ENCODE measurements at regions not wholly inside any gene's neighbourhood (a gene's known extent, or its start where the extent isn't known, plus 50 kb on each side); places are given as distances from the start of the nearest gene placed in this dataset.

- H3K36me3 Mint-ChIP-seq (ENCODE audit: low read depth) = no peaks in the 10 kb centered on the region
- DNase-seq (no peak), ATAC-seq (no peak)
- TF ChIP-seq, protein P1, sequence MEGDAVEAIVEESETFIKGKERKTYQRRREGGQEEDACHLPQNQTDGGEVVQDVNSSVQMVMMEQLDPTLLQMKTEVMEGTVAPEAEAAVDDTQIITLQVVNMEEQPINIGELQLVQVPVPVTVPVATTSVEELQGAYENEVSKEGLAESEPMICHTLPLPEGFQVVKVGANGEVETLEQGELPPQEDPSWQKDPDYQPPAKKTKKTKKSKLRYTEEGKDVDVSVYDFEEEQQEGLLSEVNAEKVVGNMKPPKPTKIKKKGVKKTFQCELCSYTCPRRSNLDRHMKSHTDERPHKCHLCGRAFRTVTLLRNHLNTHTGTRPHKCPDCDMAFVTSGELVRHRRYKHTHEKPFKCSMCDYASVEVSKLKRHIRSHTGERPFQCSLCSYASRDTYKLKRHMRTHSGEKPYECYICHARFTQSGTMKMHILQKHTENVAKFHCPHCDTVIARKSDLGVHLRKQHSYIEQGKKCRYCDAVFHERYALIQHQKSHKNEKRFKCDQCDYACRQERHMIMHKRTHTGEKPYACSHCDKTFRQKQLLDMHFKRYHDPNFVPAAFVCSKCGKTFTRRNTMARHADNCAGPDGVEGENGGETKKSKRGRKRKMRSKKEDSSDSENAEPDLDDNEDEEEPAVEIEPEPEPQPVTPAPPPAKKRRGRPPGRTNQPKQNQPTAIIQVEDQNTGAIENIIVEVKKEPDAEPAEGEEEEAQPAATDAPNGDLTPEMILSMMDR (IDR thresholded peaks at IDR 0.05) = no peak
- no peak overlapping the region for H3K27ac Mint-ChIP-seq
- H3K9me3 Mint-ChIP-seq = no peaks in the 10 kb centered on the region
- H3K4me1 Mint-ChIP-seq (ENCODE audit: low read depth) = peaks cover 18% of the 10 kb centered on the region
- peaks cover 9% of the 10 kb centered on the region for H3K27me3 Mint-ChIP-seq
- intact Hi-C loops (cut with micrococcal nuclease) = no loop called here
- ChIA-PET POLR2A (no interaction called here), CTCF (interaction anchor here (0.8 kb wide), 1 partner anchor 104 kb away, joined by 3 read pairs; no protein-coding TSS in a partner anchor)
- no peak overlapping the region for H3K4me3 Mint-ChIP-seq
Observed at GRCh38 chr17:65398040-65398787, 163.2 kb downstream of the AXIN2 start.

- Mint-ChIP-seq H3K4me3 (no peak overlapping the region), H3K27ac (no peak overlapping the region), H3K36me3 (ENCODE audit: low read depth) (no peaks in the 10 kb centered on the region), H3K27me3 (peaks cover 6% of the 10 kb centered on the region), H3K4me1 (ENCODE audit: low read depth) (peaks cover 17% of the 10 kb centered on the region), H3K9me3 (no peaks in the 10 kb centered on the region)
- CTCF ChIA-PET = interaction anchor here (1.1 kb wide), 1 partner anchor 22 kb away, joined by 3 read pairs; no protein-coding TSS in a partner anchor
- DNase-seq (no peak), ATAC-seq (no peak)
- POLR2A ChIA-PET = no interaction called here
- intact Hi-C loops (cut with micrococcal nuclease) = no loop called here
- TF ChIP-seq, protein P1 (IDR thresholded peaks at IDR 0.05) = no peak
Observed at GRCh38 chr17:65395924-65396323, 165.5 kb downstream of the AXIN2 start.

DNA sequence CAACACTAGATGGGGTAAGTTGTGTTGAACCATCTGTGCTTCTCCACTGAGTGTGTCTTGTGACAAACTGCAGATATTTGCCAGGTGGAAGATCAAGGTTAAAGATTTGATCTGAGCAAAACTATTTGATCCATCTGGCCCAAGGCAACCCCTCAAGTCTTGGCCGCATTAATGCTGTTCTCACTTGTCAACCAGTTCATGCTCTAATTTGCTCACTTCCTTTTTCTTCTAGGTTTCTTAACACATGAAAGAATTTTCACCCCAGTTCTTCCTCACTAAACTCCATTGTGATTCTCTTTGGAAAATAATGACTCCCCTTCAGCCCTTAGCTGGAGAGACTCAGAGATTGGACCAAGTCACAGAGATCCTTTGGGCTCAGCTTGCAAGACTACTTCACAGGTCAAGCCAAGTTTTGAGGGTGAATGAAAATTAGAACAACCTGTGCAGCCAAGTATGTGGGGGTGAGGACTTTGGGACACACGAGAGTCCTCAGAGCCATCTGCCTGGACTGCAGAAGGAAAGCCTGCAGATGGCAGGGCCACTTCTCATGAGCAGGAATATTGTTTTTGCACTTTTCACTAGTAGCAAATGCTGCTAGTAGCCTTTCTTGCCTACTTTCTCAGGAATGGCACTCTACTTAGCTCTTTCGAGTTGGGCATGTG, 166.5 kb downstream of the AXIN2 start:
- CTCF ChIA-PET = no interaction called here
- no peak overlapping the region for H3K4me3 Mint-ChIP-seq
- no peak for DNase-seq
- no peaks in the 10 kb centered on the region for H3K36me3 Mint-ChIP-seq (ENCODE audit: low read depth)
- no peak for ATAC-seq
- intact Hi-C loops (cut with micrococcal nuclease) = no loop called here
- peaks cover 17% of the 10 kb centered on the region for H3K4me1 Mint-ChIP-seq (ENCODE audit: low read depth)
- TF ChIP-seq, protein P1 (IDR thresholded peaks at IDR 0.05) = no peak
- POLR2A ChIA-PET = no interaction called here
- H3K9me3 Mint-ChIP-seq = no peaks in the 10 kb centered on the region
- H3K27me3 Mint-ChIP-seq = no peaks in the 10 kb centered on the region
- no peak overlapping the region for H3K27ac Mint-ChIP-seq

GRCh38 chr17:65393514-65393913, 167.9 kb downstream of the AXIN2 start:
- Mint-ChIP-seq H3K4me1 (ENCODE audit: low read depth) (peaks cover 17% of the 10 kb centered on the region), H3K9me3 (no peaks in the 10 kb centered on the region), H3K27ac (no peak overlapping the region), H3K4me3 (no peak overlapping the region), H3K36me3 (ENCODE audit: low read depth) (no peaks in the 10 kb centered on the region), H3K27me3 (no peaks in the 10 kb centered on the region)
- ATAC-seq (no peak), DNase-seq (no peak)
- CTCF ChIA-PET = no interaction called here
- POLR2A ChIA-PET = no interaction called here
- TF ChIP-seq, protein P1 (IDR thresholded peaks at IDR 0.05) = no peak
- intact Hi-C loops (cut with micrococcal nuclease) = no loop called here

GRCh38 chr17:65389949-65390348, 171.5 kb downstream of the AXIN2 start:
- intact Hi-C loops (cut with micrococcal nuclease) = no loop called here
- Mint-ChIP-seq H3K9me3 (no peaks in the 10 kb centered on the region), H3K4me3 (no peak overlapping the region), H3K36me3 (ENCODE audit: low read depth) (no peaks in the 10 kb centered on the region), H3K27me3 (no peaks in the 10 kb centered on the region), H3K27ac (no peak overlapping the region), H3K4me1 (ENCODE audit: low read depth) (peaks cover 16% of the 10 kb centered on the region)
- POLR2A ChIA-PET = no interaction called here
- TF ChIP-seq, protein P1 (IDR thresholded peaks at IDR 0.05) = no peak
- DNase-seq (no peak), ATAC-seq (peak; percentile 45)
- CTCF ChIA-PET = no interaction called here

All from activated CD8-positive, alpha-beta T cell treated with anti-CD3 and anti-CD28 coated beads for 36 hours (primary cell).